ENCODE measurements at regions not wholly inside any gene's neighbourhood (a gene's known extent, or its start where the extent isn't known, plus 50 kb on each side); places are given as distances from the start of the nearest gene placed in this dataset.
"Not testable (repeated sequence)": the region's sequence is repeated elsewhere in the genome, so short reads cannot be mapped to it uniquely, and the experiment has no call there.

DNA sequence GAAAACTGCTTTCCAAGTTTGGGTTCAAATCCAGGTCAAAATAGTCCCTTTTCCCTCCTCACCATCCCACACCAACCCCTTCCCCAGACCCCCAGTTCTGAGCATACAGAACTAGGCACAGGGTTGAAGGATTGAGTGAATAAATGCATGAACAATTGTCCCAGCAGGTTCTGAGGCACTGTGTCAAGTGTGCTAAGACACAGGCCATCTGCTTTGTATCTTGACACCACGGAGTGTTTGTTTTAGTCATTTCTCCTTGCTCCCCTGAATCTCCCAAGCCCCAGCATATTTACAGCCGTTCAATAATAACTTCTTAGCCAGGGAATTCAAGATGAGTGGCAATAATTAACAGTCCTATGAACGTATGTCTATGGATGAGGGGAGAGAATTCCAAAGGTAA lies 102.8 kb upstream of the JARID2 start:
- DNase-seq (ENCODE audit: low spot score) = no peak

- no peak for DNase-seq (ENCODE audit: low spot score)
Measured at GRCh38 chr6:15143540-15143939, 102.3 kb upstream of the JARID2 start.

DNA sequence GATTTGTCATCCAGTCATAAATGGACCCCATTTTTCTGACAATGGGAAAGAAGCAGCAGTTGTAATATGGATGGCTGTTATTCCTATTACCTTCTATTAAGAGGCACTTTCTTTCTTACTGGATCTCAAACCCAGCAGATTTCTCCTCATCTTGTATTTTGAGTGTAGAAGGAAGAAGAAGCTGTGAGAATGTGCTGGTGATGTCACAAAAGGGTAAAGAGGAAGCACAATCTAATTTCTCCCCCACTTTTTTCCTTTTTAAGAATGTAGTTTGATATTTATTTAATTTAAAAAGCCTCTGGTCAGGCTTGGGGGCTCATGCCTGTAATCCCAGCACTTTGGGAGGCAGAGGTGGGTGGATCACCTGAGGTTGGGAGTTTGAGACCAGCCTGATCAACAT lies 100.0 kb upstream of the JARID2 start:
- no peak for DNase-seq (ENCODE audit: low spot score)

DNA sequence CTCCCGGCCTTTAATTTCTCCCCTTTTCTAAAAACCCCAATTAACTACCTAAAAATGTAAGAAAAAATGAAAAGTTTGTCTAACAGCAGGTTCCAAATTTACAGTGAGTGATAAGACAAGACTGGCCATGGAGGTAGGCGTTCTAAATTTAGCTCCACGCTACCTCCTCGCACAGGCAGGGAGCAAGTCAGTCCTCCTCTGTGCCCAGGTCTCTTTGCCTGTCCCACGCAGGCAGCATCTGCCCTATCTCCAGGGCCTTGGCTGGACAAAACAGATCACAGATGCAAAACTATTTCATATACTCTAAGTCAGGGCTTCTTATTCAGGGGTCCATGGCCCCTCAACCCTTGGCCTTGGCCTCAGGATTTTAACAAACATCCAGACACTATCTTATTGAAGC lies 98.0 kb upstream of the JARID2 start:
- no peak for DNase-seq (ENCODE audit: low spot score)

- DNase-seq (ENCODE audit: low spot score) = no peak
Measured at GRCh38 chr6:15148356-15148946, 97.4 kb upstream of the JARID2 start.

DNA sequence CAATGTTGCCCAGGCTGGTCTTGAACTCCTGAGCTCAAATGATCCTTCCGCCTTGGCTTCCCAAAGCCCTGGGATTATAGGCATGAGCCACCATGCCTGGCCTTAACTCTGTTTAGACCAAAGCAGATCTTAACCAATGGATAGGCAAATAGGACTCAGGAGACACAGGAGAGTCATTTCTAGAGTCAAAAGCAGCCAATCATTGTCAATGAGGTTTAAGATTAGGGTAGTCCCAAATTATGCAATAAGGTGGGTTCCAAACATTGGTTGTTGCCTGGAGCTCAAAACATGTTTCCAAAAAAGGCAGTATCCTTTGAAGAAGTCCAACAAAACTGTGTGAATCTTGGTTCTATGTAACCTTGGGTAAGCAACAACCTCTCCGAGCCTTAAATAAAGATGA lies 95.7 kb upstream of the JARID2 start:
- no peak for DNase-seq (ENCODE audit: low spot score)

GRCh38 chr6:15152700-15153099 lies 93.2 kb upstream of the JARID2 start:
- no peak for DNase-seq (ENCODE audit: low spot score)

GRCh38 chr6:15153191-15153590 lies 92.7 kb upstream of the JARID2 start:
- DNase-seq (ENCODE audit: low spot score) = no peak

GRCh38 chr6:15157479-15157878 lies 88.4 kb upstream of the JARID2 start:
- DNase-seq (ENCODE audit: low spot score) = no peak

DNA sequence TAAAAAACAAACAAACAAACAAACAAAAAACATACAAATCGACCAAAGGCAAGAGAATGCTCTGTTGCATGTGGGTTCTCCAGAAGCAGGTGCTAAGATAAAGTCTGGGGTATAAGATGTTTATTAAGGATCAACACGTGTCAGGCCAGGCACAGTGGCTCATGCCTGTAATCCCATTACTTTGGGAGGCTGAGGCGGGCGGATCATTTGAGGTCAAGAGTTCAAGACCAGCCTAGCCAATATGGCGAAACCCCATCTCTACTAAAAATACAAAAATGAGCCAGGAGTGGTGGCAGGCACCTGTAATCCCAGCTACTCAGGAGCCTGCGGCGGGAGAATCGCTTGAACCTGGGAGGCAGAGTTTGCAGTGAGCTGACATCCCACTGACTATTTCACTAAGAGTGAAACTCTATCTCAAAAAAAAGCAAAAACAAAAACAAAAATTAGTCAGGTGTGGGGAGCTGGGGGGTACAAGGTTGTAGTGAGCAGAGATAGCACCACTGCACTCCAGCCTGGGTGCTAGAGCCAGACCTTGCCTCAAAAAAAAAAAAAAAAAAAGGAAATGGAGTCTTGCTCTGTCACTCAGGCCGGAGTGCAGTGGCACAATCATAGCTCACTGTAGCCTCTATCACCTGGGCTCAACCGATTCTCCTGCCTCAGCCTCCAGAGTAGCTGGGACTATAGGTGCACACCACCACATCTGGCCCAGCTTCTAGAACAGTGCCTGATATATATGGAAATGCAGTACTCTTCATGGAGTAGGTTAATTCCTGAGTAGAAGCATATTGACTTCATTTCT lies 86.8 kb upstream of the JARID2 start:
- no peak for DNase-seq (ENCODE audit: low spot score)

GRCh38 chr6:15160812-15161211 lies 85.1 kb upstream of the JARID2 start:
- DNase-seq (ENCODE audit: low spot score) = no peak

- not testable (repeated sequence) for DNase-seq (ENCODE audit: low spot score)
Measured at GRCh38 chr6:15164855-15165254, 81.0 kb upstream of the JARID2 start.

GRCh38 chr6:15166121-15166520 lies 79.7 kb upstream of the JARID2 start:
- DNase-seq (ENCODE audit: low spot score) = no peak

- no peak for DNase-seq (ENCODE audit: low spot score)
Measured at GRCh38 chr6:15170126-15170525, 75.7 kb upstream of the JARID2 start.

- no peak for DNase-seq (ENCODE audit: low spot score)
Measured at GRCh38 chr6:15171026-15171425, 74.8 kb upstream of the JARID2 start.

- DNase-seq (ENCODE audit: low spot score) = no peak
Measured at GRCh38 chr6:15176816-15177370, 69.0 kb upstream of the JARID2 start.

- no peak for DNase-seq (ENCODE audit: low spot score)
Measured at GRCh38 chr6:15183979-15184378, 61.9 kb upstream of the JARID2 start.

DNA sequence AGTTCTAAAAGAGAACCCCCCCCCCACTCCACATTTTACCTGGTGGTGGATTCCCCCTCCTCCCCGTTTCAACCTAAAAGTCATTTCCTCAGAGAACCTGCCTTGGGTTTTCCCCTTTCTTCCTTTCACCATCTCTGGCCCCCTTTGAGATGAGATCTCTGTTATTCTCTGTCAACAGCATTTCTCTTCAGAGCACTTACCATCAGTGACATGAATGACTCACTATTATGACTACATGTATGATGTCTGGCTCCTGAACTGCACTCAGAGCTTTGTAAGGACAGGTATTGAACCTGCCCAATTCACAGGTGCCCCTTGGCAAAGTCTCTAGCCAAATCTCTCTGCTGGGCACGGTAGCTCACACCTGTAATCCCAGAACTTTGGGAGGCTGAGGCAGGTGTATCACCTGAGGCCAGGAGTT lies 61.4 kb upstream of the JARID2 start:
- no peak for DNase-seq (ENCODE audit: low spot score)

DNA sequence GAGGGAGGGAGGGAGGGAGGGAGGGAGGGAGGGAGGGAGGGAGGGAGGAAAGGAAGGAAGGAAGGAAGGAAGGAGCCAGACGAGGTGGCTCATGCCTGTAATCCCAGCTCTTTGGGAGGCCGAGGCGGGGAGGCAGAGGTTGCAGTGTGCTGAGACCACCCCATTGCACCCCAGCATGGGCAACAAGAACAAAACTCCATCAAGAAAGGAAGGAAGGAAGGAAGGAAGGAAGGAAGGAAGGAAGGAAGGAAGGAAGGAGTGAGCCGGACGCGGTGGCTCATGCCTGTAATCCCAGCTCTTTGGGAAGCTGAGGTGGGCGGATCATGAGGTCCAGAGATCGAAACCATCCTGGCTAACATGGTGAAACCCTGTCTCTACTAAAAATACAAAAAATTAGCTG lies 60.8 kb upstream of the JARID2 start:
- not testable (repeated sequence) for DNase-seq (ENCODE audit: low spot score)

DNA sequence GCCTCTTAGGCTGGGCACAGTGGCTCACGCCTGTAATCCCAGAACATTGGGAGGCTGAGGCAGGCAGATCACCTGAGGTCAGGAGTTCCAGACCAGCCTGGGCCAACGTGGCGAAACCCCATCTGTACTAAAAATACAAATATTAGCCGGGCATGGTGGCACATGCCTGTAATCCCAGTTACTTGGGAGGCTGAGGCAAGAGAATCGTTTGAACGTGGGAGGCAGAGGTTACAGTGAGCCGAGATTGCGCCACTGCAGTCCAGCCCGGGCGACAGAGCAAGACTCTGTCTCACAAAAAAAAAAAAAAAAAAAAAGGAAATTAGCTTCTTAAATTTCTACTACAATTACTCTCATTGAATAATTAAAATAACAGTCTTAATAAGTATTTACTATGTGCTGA lies 52.4 kb upstream of the JARID2 start:
- not testable (repeated sequence) for DNase-seq (ENCODE audit: low spot score)

- no peak for DNase-seq (ENCODE audit: low spot score)
Measured at GRCh38 chr6:15194453-15194852, 51.4 kb upstream of the JARID2 start.
